Body of pancreas (tissue), 4 donors: ENCODE measurements at regions not wholly inside any gene's neighbourhood (a gene's known extent, or its start where the extent isn't known, plus 50 kb on each side); places are given as distances from the start of the nearest gene placed in this dataset.

Experiments used
- CTCF ChIP-seq, 7 experiments: fragments of 450-650 bp in 4 of 7; fragments of 200-600 bp in 3 of 7; sonication (generic) in 3 of 7; IDR thresholded peaks; one replicate each; pipeline ENCODE4 v1.5.1; 2016 to 2019; ENCODE audit warnings: antibody characterized with exemption in 7 of 7
- POLR2A ChIP-seq, 3 donors: fragments of 450-650 bp; IDR thresholded peaks; one replicate each; pipeline ENCODE4 v1.6.1; 2016; ENCODE audit warnings: antibody characterized with exemption in 3 of 3, mild to moderate bottlenecking in 2 of 3

- TF ChIP-seq CTCF (IDR thresholded peaks at IDR 0.05): no peak
- no peak for TF ChIP-seq POLR2A (IDR thresholded peaks at IDR 0.05)
These were observed 594.2 kb upstream of the ARPP21 start for GRCh38 chr3:35045118-35045517.
